GM18907 (cell line): ENCODE measurements at regions not wholly inside any gene's neighbourhood (a gene's known extent, or its start where the extent isn't known, plus 50 kb on each side); places are given as distances from the start of the nearest gene placed in this dataset.
"Not testable (repeated sequence)": the region's sequence is repeated elsewhere in the genome, so short reads cannot be mapped to it uniquely, and the experiment has no call there.

Experiments used
- ATAC-seq: cut with Tn5 transposase; IDR thresholded peaks from one replicate; pipeline ENCODE4 v1.9.1; 2021; ENCODE audit warnings: mild to moderate bottlenecking, moderate library complexity; ENCODE audit not compliant: unreplicated experiment

DNA sequence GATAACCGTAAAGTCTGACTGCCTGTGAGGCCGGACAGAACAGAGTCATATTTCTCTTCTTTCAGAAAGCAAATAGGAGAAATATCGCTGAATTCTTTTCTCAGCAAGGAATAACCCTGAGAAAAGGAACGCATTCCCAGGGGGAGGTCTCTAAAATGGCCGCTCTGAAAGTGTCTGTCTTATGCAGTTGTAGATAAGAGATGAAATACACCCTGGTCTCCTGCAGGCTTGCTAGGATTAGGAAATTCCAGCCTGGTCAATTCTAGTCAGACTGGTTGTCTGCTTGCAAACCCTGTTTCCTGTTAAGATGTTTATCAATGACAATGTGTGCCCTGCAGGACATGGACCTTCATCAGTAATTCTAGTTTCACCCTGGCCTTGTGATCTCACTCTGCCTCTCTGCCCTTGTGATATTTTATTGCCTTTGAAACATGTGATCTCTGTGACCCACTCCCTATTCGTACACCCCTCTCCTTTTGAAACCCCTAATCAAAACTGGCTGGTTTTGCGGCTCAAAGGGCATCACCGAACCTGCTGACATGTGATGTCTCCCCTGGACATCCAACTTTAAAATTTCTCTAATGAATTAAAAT, 934.8 kb upstream of the SPRY2 start:
- no peak for ATAC-seq

DNA sequence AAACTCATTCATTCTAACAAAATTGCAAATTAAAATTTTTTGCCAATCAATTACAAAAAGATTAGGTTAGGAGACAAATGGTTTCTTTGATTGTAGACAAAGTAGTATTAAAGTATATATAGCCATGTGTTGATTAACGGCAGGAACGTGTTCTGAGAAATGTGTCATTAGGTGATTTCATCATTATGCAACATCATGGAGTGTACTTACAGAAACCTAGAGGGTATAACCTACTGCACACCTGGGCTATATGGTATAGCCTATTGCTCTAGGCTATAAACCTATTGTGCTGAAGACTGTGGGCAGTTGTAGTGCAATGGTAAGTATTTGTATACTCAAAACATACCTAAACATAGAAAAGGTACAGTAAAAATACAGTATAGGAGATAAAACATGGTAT, 906.8 kb upstream of the SPRY2 start:
- no peak for ATAC-seq

DNA sequence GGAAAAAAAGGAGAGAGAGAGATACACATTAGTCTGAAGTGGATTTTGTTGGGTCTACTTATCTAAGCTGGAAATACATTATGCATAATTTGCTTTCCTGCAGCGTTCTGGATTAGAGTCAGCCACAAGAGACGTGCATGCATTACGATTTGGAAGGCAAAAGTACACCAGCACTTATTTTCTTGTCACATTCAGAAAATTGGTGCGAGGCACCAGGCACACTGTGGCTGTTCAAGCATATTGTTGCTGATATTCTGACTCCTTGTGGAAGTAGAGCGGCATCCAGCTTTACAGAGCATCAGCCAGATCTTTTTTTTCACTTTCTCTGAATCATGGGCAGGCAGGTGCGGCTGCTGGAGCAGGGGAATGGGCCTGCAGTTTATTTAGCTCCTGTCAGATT, 905.6 kb upstream of the SPRY2 start:
- ATAC-seq, result no peak

DNA sequence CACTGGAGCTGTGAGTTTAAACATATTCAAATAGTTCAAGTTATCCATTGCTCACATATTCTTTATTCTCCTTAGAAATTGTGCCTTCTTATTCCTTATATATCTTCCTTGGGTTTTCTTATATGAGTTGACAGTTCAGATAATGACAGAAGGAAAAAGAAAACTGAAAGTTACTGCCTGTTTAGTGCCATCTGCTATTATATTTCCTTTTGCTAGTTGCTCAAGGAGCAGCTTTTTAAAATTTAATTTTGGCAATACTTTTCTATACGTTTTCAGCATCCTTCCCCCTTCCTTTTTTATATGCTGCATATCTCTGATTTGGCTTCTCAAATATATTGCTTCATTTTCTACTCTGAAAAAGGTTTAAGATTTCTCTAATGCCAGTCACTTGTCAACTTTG, 903.1 kb upstream of the SPRY2 start:
- ATAC-seq, result no peak

DNA sequence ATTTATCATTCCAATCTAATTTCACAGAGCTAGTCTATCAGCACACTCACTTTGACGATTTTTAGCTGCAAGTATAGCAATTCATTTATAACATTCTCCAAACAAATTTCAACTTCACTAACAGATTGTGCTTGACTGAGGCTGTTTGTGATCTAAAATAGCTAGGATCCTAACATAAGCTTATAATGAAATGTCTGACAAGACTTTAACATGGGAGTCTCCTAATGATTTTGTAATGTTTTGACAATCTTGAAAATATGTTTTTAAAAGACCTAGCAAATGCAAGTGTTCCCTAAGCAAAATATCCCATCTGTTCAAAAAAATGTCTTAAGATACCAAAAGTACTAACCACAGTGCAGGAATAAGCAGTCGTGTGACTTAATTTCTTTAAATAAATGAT, 889.5 kb upstream of the SPRY2 start:
- ATAC-seq, result no peak

DNA sequence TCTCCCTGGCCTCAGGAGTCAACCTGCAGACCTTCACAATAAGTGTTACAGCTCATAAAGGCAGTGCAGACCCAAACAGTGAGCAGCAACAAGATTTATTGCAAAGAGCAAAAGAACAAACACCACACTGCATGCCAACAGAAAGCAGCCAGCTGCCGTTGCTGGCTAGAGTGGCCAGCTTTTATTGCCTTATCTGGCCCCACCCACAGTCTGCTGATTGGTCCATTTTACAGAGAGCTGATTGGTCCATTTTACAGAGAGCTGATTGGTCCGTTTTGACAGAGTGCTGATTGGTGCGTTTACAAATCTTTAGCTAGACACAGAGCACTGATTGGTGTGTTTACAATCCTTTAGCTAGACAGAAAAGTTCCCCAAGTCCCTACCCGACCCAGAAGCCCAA, 885.9 kb upstream of the SPRY2 start:
- ATAC-seq, result not testable (repeated sequence)

DNA sequence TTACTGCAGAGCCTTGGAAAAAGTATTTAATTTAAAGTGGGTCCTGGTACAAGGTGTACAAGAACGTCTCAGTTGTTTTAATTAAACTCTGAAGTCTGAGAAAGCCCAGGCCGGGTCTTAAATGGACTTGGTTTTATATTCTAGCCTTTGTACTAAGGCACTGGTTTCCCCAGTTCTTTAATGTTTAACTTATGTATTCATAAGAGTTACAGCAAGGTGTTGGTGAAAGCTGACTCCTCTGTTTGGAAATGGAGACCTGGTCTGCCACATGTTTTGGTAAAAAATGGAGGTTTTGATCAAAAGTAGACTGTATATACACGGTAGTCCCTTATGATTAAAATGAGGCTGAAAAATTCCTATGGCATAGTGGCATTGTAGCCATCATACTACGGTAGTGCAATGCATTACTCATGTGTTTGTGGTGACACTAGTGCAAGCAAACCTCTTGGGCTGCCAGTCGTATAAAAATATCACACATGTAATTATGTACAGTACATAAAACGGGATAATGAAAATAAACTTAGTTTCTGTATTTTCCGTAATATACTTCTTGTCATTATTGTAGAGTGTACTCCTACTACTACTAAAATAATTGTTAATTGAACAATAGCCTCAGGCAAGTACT, 883.4 kb upstream of the SPRY2 start:
- no peak for ATAC-seq

DNA sequence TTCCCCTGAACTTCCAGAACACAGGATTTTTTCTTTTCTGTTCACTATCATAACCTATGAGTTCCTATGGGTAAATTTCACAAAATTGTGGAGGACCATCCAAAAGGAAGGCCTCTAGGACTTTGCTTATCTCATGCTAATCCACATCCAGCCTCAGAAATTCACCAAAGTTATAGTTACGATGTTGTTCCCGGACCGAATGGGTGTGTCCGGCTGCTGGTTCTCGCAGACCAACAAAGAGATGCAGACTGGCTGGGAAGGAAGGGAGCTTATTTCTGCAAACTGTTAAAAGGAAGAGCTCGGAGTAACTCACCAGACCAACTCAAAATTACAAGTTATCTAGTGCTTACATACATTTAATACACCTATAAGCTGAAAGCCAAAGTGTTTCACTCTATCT, 882.9 kb upstream of the SPRY2 start:
- no peak for ATAC-seq

DNA sequence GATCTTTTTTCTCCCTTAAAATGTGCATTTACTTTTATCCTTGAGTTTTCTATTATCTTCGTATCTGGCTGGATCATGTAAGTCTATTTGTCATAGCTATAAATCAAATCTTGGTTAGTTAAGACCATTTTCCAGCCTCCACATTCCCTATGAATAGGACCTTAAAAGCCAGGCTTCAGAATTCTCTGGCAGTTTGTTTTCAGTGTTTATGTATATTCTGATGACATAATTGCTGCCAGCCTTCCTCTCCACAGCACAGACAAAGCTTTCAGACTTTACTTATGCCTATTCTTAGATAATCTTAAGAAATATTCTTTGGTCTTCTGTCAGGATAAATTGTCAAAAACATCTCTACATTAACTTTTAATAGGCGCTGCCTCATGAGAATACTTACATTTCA, 870.8 kb upstream of the SPRY2 start:
- no peak for ATAC-seq

DNA sequence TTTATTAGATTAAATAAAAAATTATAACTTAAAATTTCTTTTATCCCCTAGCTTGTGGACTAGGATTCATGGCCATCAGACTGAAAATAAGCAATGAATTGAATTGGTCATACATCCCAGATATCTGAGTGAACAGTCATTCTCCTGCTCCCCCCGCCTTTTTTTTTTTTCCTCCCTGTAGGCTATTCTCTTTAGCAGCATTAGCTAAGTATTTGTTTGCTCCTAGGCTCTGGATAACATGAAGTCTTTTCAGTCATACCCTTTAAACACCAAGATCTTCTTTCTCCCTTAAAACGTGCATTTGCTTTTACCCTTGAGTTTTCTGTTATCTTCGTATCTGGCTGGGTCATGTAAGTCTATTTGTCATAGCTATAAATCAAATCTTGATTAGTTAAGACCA, 866.7 kb upstream of the SPRY2 start:
- no peak for ATAC-seq

DNA sequence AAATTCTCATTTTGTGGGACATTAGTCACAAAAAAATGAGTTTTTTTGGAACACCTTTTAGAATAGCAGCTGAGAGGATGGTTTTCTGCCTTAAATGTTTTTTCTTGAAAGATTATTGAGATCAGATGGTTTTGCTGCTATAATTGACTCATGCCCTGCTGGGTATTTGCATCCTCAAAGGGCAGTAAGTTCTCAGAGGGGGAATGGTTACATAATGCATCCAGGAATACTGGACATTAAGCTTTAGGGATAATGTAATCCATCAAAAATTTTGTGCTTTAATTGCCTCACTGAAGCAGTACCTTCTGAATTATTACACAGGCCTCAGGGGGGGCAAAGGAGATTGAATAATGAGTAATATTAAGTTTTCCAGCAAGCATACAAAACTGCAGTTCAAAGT, 866.3 kb upstream of the SPRY2 start:
- no peak for ATAC-seq

DNA sequence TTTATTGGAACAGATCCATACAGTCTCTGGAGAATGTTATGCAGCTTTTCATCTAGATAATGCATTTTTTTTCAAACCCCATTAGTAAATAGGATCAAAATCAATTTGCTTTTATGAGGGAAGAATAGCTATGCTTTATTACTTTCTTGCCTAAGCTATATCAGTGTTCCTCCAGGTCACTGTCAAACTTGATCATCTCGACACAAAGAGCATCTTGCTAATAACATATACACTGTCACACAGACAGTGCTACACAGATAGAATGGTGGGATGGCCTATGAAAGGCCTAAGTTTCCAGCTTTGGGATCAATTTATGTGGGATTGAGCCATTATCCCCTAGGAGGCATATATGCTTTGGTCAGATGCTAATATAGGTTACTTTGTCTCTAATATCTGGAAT, 862.9 kb upstream of the SPRY2 start:
- no peak for ATAC-seq

DNA sequence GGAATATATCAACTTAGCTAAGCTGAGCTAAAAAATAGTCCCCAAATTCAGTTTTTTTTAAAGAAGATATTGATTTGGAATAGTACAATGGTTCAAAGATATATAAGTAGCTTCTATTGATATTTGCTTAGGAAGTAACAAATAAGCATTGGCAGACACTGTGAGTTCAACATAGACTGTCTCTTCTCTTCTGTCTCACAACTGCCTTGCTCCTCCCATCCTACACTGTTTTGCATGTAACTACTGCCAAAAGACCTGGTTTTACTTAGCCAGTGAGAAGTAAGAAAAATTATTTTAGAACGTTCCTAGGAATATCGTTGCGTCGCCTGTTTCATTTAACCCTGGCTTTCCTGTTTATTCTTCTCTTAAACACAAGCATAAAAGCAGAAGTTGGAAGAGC, 859.0 kb upstream of the SPRY2 start:
- ATAC-seq, result no peak

DNA sequence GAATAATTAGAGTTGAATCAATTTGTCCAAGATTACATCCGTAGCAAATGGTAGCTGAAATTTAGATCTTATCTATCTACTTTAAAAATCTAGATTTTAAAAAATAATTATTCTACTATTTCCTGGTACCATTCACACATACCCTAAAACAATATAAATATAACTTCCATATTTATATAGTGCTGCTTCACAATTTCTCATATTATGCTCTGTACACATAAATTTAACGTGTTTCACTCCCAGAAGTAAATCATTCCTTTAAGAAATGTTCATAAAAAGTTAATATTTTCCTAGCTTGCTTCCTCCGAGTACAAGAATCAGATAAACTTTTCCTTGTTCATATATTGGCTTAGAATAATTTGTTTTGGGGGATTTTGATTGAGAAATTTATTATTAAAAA, 857.0 kb upstream of the SPRY2 start:
- ATAC-seq, result no peak

DNA sequence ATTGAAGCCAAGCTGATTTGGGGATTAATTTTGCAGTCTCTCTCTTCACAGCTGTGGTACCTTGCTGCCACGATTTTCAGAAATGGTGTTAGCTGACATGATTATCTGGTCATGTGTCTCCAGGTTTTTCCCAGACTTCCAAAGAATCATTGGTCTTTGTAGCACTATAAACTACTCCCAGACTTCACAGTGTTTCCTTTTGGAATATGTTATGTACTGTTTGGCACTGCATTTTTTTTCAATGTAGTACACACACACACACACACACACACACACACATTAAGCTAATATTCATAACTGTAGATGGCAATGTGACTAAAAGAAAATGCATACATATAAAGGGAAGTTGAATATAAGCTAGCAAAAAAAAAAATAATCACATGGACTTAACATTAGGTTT, 856.6 kb upstream of the SPRY2 start:
- no peak for ATAC-seq

DNA sequence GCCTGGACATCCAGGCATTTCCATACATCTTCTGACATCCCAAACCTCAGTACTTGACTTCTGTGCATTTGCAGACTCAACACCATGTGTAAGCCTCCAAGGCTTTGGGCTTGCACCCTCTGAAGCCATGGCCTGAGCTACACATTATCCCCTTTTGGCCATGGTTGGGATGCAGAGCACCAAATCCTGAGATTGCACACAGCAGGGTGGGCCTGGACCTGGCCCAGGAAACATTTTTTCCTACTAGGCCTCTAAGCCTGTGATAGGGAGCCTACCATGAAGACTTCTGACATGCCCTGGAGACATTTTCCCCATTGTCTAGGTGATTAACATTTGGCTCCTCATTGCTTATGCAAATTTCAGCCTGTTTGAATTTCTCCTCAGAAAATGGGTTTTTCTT, 853.4 kb upstream of the SPRY2 start:
- ATAC-seq, result no peak

DNA sequence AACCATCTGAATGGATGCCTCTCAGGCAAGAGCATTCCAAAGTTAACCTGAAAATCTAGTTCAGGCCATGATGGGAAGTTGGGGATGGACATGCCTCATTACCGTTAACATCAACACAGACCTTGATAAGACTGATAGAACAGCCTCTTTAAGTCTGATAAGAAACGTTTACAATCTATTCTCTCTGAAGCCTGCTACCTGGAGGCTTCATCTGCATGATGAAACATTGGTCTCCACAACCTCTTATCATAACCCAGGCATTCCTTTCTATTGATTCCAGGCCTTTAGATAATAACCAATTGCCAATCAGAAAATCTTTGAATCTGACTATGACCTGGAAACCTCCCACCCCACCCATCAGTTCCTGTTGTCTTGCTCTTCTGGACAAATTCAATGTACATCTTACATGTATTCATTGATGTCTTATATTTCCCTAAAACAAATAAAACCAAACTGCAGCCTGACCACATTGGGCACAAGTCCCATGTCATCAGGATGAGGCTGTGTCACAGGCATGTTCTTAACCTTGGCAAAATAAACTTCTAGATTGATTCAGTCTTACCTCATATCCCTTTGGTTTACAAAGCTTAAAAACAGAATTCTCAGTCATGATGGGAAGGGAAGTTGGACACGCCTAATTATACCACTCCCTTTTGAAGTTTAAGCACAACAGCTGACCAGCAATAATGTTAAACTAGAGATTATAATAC, 843.8 kb upstream of the SPRY2 start:
- ATAC-seq, result no peak

DNA sequence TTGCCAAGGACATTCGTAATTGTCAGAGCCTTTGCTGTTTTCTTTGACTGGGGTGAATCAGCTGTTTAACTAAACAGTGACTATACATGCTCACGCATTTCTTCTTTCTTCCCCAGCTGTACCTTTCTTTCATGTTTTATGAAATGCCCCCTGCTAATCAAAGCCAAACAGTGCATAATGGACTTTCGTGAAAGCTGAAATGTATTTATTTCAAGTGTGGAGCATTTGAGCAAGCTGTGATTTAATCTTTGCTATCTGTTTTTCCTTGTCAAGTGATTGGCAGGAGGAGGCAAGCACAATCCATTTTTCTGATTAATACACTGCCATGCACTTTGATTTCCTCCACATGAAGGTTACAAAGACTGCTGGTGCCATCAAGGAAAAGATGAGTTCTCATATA, 831.7 kb upstream of the SPRY2 start:
- no peak for ATAC-seq

DNA sequence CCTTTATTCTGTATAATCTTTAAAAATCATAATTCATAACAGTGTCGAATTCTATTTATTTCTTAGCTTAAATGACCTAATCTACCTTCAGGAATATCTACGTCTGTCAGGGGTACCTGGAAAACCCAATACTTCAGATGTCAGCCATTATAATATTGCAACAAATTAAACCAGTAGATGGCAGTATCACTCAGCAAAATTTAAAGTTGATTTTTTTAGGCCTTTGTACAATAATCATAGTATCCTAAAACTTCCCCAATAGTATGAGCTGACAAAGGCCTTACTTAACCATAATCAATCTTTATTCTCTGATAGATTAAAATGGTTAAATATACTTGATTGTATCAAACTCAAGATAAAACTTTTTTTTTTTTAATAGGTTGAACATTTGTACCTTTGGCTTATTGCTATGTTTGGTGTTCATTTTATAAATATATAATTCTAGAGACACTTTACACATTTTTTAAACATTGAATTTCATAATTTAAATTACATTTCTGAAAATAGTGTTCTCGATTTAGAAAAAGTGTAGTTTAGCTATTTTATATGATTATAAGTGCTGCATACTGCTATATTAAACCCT, 830.2 kb upstream of the SPRY2 start:
- peak; percentile 79 for ATAC-seq

DNA sequence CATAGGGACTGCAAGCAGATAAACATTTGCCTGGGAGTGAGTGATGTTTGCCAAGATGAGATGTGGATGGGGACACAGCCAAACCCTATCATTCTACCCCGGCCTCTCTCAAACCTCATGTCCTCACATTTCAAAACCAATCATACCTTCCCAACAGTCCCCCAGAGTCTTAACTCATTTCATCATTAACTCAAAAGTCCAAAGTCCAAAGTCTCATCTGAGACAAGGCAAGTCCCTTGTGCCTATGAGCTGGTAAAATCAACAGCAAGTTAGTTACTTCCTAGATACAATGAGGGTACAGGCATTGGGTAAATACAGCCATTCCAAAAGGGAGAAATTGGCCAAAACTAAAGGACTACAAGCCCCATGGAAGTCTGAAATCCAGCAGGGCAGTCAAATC, 822.9 kb upstream of the SPRY2 start:
- not testable (repeated sequence) for ATAC-seq

DNA sequence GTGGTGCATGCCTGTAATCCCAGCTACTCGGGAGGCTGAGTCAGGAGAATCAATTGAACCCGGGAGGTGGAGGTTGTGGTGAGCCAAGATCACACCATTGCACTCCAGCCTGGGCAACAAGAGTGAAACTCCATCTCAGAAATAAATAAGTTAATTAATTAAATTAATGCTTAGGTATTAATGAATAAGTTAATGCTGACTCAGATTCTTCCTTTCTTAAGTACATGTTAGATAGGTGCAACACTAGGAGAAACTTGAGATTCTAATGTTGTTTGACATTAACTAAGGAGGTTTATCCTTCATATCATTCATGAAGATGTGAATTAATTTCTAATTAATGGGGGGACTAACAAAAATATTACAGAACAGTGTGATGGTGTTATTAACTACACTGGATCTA, 812.6 kb upstream of the SPRY2 start:
- ATAC-seq, result no peak

DNA sequence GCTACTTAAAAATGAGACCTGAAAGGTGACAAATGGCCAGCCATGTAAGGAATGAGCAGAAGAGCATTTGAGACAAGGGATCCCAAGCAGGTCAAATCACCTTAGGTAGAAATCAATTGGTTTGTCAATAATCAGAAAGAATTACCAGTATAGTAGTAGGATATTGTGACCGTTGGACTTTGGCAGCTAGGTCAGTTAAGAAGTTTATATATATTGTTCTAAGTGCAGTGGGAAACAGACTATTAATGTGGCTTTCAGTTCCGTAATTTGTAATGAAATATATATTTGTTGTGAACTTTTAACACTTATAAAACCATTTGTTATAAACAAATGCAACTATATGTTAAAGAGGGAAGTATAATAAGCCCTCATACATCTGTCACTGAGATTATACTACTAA, 807.9 kb upstream of the SPRY2 start:
- ATAC-seq, result no peak
